ENCODE measurements at regions not wholly inside any gene's neighbourhood (a gene's known extent, or its start where the extent isn't known, plus 50 kb on each side); places are given as distances from the start of the nearest gene placed in this dataset.

DNA sequence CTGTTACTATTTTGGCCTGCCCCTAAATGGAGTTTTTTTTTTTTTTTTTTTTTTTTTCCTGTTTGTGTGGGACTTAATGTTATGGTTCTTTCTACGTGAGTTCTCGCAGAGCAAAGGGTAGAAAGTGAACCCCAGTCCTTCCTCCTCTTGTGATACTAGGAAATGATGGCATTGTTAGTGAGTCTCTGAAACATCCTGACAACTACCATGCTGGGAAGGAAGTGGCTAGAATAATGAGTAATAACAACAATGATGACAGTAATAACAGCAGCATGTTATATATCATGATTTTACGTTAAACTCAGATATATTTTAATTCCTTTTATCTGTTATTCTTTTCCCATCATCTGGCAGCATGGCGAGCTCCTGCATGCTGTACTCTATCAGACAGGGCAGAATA, 216.2 kb upstream of the LINC00305 start:
- H3K27me3 ChIP-seq (ENCODE audit: low read length): no peaks in the 10 kb centered on the region

DNA sequence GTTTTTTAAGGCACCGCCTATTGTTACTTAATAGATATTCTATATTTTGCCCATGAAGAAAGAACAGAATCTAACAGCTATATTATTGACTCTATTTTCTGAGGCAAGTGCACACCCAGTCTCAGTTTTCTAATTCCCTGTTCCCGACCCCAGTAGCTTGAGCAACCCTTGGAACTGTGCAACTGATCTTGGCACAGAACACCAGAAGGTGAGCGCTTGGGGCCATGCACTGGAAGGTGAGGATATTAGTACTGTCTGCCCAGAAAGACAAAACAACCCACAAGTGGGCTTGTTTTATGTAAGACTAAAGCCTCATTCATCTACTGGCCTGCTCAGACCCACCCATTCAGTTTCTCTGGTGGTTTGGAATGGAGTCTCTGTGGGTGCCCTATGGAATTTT, 188.8 kb upstream of the LINC00305 start:
- H3K4me1 ChIP-seq (ENCODE audit: insufficient read depth, low read length): no peaks in the 10 kb centered on the region
- H3K4me3 ChIP-seq (ENCODE audit: low read length): no peak overlapping the region
- POLR2A ChIA-PET (ENCODE audit: unreplicated experiment): no interaction called here
- peaks cover 10% of the 10 kb centered on the region for H3K27me3 ChIP-seq (ENCODE audit: low read length)
- BruUV-seq (replicated peaks): no TSS peak
- no peak overlapping the region for H2AFZ ChIP-seq (ENCODE audit: low read length)
- no peak overlapping the region for H3K27ac ChIP-seq (ENCODE audit: low read length)
- no peaks in the 10 kb centered on the region for H3K79me2 ChIP-seq (ENCODE audit: low read length)
- no peaks in the 10 kb centered on the region for H4K20me1 ChIP-seq (ENCODE audit: low read length)
- intact Hi-C loops (cut with micrococcal nuclease): no loop called here
- no peaks in the 10 kb centered on the region for H3K9me2 ChIP-seq (replicated peaks; ENCODE audit: low read length)
- H3K9me3 ChIP-seq (ENCODE audit: low read length): no peaks in the 10 kb centered on the region
- CTCF ChIA-PET: no interaction called here
- no peak overlapping the region for H3K9ac ChIP-seq (ENCODE audit: low read length)
- no peaks in the 10 kb centered on the region for H3F3A ChIP-seq (ENCODE audit: low read length, unreplicated experiment)
- no peak for TF ChIP-seq EZH2 (IDR thresholded peaks at IDR 0.05; ENCODE audit: low read length, unreplicated experiment)
- DNase-seq (no peak), ATAC-seq (no peak)
- no peaks in the 10 kb centered on the region for H3K36me3 ChIP-seq (ENCODE audit: low read depth, low read length)
- H3K4me2 ChIP-seq (ENCODE audit: low read length): no peak overlapping the region

More for the DNA sequence above, 216.2 kb upstream of the LINC00305 start:
- Histone ChIP-seq H3K4me2 (ENCODE audit: low read length) (no peak overlapping the region), H3F3A (ENCODE audit: low read length, unreplicated experiment) (no peaks in the 10 kb centered on the region), H3K36me3 (ENCODE audit: low read depth, low read length) (no peaks in the 10 kb centered on the region), H3K79me2 (ENCODE audit: low read length) (no peaks in the 10 kb centered on the region), H2AFZ (ENCODE audit: low read length) (no peak overlapping the region), H3K27ac (ENCODE audit: low read length) (no peak overlapping the region), H3K4me3 (ENCODE audit: low read length) (no peak overlapping the region), H3K9ac (ENCODE audit: low read length) (no peak overlapping the region), H4K20me1 (ENCODE audit: low read length) (no peaks in the 10 kb centered on the region), H3K9me3 (ENCODE audit: low read length) (no peaks in the 10 kb centered on the region), H3K4me1 (ENCODE audit: insufficient read depth, low read length) (no peaks in the 10 kb centered on the region), H3K9me2 (replicated peaks; ENCODE audit: low read length) (no peaks in the 10 kb centered on the region)
- CTCF ChIA-PET: no interaction called here
- no peak for DNase-seq
- no TSS peak for BruUV-seq (replicated peaks)
- POLR2A ChIA-PET (ENCODE audit: unreplicated experiment): no interaction called here
- TF ChIP-seq, protein P1, sequence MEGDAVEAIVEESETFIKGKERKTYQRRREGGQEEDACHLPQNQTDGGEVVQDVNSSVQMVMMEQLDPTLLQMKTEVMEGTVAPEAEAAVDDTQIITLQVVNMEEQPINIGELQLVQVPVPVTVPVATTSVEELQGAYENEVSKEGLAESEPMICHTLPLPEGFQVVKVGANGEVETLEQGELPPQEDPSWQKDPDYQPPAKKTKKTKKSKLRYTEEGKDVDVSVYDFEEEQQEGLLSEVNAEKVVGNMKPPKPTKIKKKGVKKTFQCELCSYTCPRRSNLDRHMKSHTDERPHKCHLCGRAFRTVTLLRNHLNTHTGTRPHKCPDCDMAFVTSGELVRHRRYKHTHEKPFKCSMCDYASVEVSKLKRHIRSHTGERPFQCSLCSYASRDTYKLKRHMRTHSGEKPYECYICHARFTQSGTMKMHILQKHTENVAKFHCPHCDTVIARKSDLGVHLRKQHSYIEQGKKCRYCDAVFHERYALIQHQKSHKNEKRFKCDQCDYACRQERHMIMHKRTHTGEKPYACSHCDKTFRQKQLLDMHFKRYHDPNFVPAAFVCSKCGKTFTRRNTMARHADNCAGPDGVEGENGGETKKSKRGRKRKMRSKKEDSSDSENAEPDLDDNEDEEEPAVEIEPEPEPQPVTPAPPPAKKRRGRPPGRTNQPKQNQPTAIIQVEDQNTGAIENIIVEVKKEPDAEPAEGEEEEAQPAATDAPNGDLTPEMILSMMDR (conservative IDR thresholded peaks at IDR 0.05; ENCODE audit: low read depth, low read length): no peak
- TF ChIP-seq EZH2 (IDR thresholded peaks at IDR 0.05; ENCODE audit: low read length, unreplicated experiment): no peak
- TF ChIP-seq EZH2phosphoT487 (IDR thresholded peaks at IDR 0.05; ENCODE audit: borderline replicate concordance, low read length): no peak
- intact Hi-C loops (cut with micrococcal nuclease): no loop called here
- no peak for ATAC-seq

DNA sequence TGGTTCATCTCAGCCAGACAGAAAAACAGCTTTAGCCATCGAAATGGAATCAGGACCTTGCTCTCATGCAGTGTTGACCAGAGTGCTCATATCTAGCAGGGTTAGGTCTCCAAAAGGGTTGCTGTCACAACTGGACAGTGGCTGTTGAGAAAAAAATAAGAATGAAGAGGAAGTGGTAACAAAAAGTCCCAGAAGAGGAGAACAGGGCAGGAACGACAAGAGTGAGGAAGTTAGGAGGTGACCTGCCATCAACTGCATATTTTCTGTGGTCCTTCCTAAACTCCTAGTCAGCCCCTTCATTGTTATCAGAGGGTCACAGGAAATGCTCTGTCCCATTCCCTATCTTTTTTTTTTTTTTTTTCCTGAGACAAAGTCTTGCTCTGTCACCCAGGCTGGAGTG, 188.1 kb upstream of the LINC00305 start:
- TF ChIP-seq EZH2phosphoT487 (IDR thresholded peaks at IDR 0.05; ENCODE audit: borderline replicate concordance, low read length) (no peak), EZH2 (IDR thresholded peaks at IDR 0.05; ENCODE audit: low read length, unreplicated experiment) (no peak)
- TF ChIP-seq, protein P1 (conservative IDR thresholded peaks at IDR 0.05; ENCODE audit: low read depth, low read length): no peak
- Histone ChIP-seq H3K4me2 (ENCODE audit: low read length) (no peak overlapping the region), H3K4me1 (ENCODE audit: insufficient read depth, low read length) (no peaks in the 10 kb centered on the region), H4K20me1 (ENCODE audit: low read length) (no peaks in the 10 kb centered on the region), H3K27ac (ENCODE audit: low read length) (no peak overlapping the region), H3K9ac (ENCODE audit: low read length) (no peak overlapping the region), H3F3A (ENCODE audit: low read length, unreplicated experiment) (no peaks in the 10 kb centered on the region), H3K79me2 (ENCODE audit: low read length) (no peaks in the 10 kb centered on the region), H3K36me3 (ENCODE audit: low read depth, low read length) (no peaks in the 10 kb centered on the region), H3K4me3 (ENCODE audit: low read length) (no peak overlapping the region), H3K9me3 (ENCODE audit: low read length) (no peaks in the 10 kb centered on the region), H3K27me3 (ENCODE audit: low read length) (peaks cover 16% of the 10 kb centered on the region), H3K9me2 (replicated peaks; ENCODE audit: low read length) (no peaks in the 10 kb centered on the region), H2AFZ (ENCODE audit: low read length) (no peak overlapping the region)
- DNase-seq (no peak), ATAC-seq (no peak)
- intact Hi-C loops (cut with micrococcal nuclease): no loop called here
- CTCF ChIA-PET: no interaction called here
- POLR2A ChIA-PET (ENCODE audit: unreplicated experiment): no interaction called here
- no TSS peak for BruUV-seq (replicated peaks)

All from PC-3 (cell line).